A549 (cell line): ENCODE measurements at regions not wholly inside any gene's neighbourhood (a gene's known extent, or its start where the extent isn't known, plus 50 kb on each side); places are given as distances from the start of the nearest gene placed in this dataset.

Source experiments
- CHD2 ChIP-seq: fragments of 150-350 bp; IDR thresholded peaks from 2 replicates; pipeline ENCODE4 v1.6.1; 2014; ENCODE audit warnings: low read length; ENCODE audit not compliant: partially characterized antibody
- CTCF ChIP-seq: fragments of >200 bp; sonication (Bioruptor Twin); formaldehyde crosslinking; IDR thresholded peaks from 3 replicates; pipeline ENCODE4 v1.5.1; 2016
- ZFP36 ChIP-seq: fragments of 450-650 bp; IDR thresholded peaks from 2 replicates; pipeline ENCODE4 v1.6.1; 2014; ENCODE audit warnings: borderline replicate concordance; ENCODE audit not compliant: partially characterized antibody

- TF ChIP-seq CTCF (no peak), ZFP36 (no peak), CHD2 (no peak)
Measured at GRCh38 chr6:145017516-145017915, 717.8 kb downstream of the EPM2A start.
